AG10803 (cell line): ENCODE measurements at regions not wholly inside any gene's neighbourhood (a gene's known extent, or its start where the extent isn't known, plus 50 kb on each side); places are given as distances from the start of the nearest gene placed in this dataset.
"Not testable (repeated sequence)": the region's sequence is repeated elsewhere in the genome, so short reads cannot be mapped to it uniquely, and the experiment has no call there.

Experiments used
- DNase-seq: peaks from one replicate; pipeline ENCODE4 v3.0.0; 2010; ENCODE audit warnings: low read depth
- H3K4me3 ChIP-seq: 2 replicates; pipeline ENCODE4 v1.5.1; 2011; ENCODE audit warnings: mild to moderate bottlenecking, low read length, control low read depth
- TF ChIP-seq, protein P1 (sequence below): conservative IDR thresholded peaks from 2 replicates; pipeline ENCODE4 v1.5.1; 2011; ENCODE audit warnings: mild to moderate bottlenecking, low read length, control low read depth, inconsistent platforms

DNA sequence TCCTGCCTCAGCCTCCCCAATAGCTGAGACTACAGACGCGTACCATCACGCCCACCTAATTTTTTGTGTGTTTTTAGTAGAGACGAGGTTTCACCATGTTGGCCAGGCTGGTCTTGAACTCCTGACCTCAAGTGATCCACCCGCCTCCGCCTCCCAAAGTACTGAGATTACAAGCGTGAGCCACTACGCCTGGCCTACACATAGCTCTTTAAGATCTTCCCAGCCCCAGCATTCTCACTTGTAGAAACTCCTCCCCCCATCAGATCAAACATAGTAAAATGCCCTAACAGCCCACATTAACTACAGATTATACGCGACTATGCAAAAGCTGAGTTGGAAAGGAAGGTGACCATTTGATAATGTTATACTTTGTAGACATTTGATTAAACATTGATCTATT is 634.8 kb downstream of the MATN1 start:
- TF ChIP-seq, protein P1, sequence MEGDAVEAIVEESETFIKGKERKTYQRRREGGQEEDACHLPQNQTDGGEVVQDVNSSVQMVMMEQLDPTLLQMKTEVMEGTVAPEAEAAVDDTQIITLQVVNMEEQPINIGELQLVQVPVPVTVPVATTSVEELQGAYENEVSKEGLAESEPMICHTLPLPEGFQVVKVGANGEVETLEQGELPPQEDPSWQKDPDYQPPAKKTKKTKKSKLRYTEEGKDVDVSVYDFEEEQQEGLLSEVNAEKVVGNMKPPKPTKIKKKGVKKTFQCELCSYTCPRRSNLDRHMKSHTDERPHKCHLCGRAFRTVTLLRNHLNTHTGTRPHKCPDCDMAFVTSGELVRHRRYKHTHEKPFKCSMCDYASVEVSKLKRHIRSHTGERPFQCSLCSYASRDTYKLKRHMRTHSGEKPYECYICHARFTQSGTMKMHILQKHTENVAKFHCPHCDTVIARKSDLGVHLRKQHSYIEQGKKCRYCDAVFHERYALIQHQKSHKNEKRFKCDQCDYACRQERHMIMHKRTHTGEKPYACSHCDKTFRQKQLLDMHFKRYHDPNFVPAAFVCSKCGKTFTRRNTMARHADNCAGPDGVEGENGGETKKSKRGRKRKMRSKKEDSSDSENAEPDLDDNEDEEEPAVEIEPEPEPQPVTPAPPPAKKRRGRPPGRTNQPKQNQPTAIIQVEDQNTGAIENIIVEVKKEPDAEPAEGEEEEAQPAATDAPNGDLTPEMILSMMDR: no peak
- DNase-seq: no peak
- no peak overlapping the region for H3K4me3 ChIP-seq

DNA sequence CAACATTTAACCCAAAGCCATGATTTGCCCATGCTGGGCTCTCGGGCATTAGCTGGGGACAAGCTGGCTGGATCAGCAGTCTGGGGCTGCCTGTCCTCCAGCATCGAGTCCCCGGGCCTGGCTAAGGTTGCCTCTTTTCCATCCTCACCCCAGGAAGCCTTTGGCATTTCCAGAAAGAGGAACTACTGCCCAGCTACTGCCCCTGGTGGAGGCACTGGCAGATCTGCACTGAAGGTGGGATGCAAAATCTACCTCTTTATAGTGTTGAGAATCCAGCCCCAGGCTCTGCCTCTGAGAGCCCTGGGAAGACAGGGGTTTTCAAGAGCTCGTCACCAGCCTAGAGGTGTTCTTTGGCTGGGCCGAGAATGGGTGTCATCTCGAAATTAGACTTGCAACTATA is 635.9 kb downstream of the MATN1 start:
- DNase-seq: no peak
- no peak overlapping the region for H3K4me3 ChIP-seq
- TF ChIP-seq, protein P1: peak; percentile 54

- H3K4me3 ChIP-seq: peak overlapping the region; percentile 31; the same call in 1 of the 2 replicates
- TF ChIP-seq, protein P1: no peak; the same call in none of the 2 replicates
- DNase-seq: peak; percentile 33
These were observed 637.3 kb downstream of the MATN1 start for GRCh38 chr1:30085811-30086770.

- TF ChIP-seq, protein P1: no peak
- no peak for DNase-seq
- H3K4me3 ChIP-seq: no peak overlapping the region
These were observed 638.3 kb downstream of the MATN1 start for GRCh38 chr1:30084909-30085571.

- peak; percentile 62 for DNase-seq
- H3K4me3 ChIP-seq: no peak overlapping the region
- TF ChIP-seq, protein P1: no peak
These were observed 639.5 kb downstream of the MATN1 start for GRCh38 chr1:30083800-30084464.

DNA sequence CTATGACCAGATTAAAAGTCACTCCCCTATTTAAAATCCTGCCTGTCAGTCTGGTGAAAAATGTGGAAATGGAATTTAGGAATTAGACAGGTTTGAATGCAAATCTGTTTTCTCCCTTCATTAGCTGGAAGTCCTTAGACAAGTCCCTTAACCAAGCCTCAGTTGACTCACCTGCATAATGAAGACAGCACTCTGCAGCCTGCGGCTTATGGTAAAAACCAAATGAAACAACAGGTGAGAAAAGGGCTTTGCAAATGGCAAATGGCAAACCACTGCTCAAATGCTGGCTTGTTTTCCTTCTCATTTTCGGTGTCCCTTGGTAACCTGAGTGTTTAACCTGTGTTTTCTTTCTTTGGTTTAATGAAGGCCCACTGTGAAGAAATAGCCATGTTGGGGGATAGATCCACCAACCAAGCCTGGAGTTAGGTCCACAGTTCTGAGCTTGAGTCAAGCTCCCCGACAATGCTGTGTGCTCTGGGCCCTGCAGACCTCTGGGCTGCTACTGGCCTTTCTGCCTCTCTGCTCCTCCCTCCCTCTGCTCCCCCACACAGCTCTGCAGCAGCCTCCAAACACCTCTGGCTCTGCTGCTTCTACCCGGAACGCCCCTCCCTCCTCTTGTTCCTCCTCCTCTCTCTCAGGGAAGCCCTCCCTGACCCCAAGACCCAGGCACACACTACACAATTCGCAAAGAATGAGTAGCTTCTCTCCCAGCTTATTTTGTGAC is 641.8 kb downstream of the MATN1 start:
- TF ChIP-seq, protein P1: no peak
- H3K4me3 ChIP-seq: no peak overlapping the region
- DNase-seq: no peak

GRCh38 chr1:30075916-30076315 is 647.5 kb downstream of the MATN1 start:
- DNase-seq, H3K4me3 ChIP-seq: not testable (repeated sequence)
